Skeletal muscle tissue (tissue), 3 donors: ENCODE measurements at regions not wholly inside any gene's neighbourhood (a gene's known extent, or its start where the extent isn't known, plus 50 kb on each side); places are given as distances from the start of the nearest gene placed in this dataset.

Experiments
- H3K27ac ChIP-seq: one replicate; pipeline ENCODE4 v1.7.0; 2013; ENCODE audit warnings: mild to moderate bottlenecking, low read depth, low read length, inconsistent platforms
- H3K27me3 ChIP-seq, 3 donors: one replicate each; pipeline ENCODE4 v1.7.0; 2013; ENCODE audit warnings: low read length in 3 of 3; ENCODE audit not compliant: control insufficient read depth in 3 of 3, insufficient read depth in 3 of 3
- H3K36me3 ChIP-seq, 3 donors: one replicate each; pipeline ENCODE4 v1.7.0; 2013; ENCODE audit warnings: low read length in 3 of 3; ENCODE audit not compliant: control insufficient read depth in 3 of 3, insufficient read depth in 3 of 3
- H3K4me1 ChIP-seq, 3 donors: one replicate each; pipeline ENCODE4 v1.7.0; 2013; ENCODE audit warnings: low read length in 3 of 3, mild to moderate bottlenecking in 3 of 3; ENCODE audit not compliant: control insufficient read depth in 3 of 3, insufficient read depth in 3 of 3
- H3K4me3 ChIP-seq, 3 donors: one replicate each; pipeline ENCODE4 v1.7.0; 2013; ENCODE audit warnings: low read length in 3 of 3
- H3K9ac ChIP-seq, 3 donors: one replicate each; pipeline ENCODE4 v1.7.0; 2013; ENCODE audit warnings: low read length in 3 of 3, mild to moderate bottlenecking in 3 of 3, moderate library complexity in 2 of 3, low read depth in 1 of 3
- H3K9me3 ChIP-seq, 3 donors: one replicate each; pipeline ENCODE4 v1.7.0; 2013; ENCODE audit warnings: low read length in 3 of 3; ENCODE audit not compliant: control insufficient read depth in 3 of 3
- donor health status: Osteomylitis.

DNA sequence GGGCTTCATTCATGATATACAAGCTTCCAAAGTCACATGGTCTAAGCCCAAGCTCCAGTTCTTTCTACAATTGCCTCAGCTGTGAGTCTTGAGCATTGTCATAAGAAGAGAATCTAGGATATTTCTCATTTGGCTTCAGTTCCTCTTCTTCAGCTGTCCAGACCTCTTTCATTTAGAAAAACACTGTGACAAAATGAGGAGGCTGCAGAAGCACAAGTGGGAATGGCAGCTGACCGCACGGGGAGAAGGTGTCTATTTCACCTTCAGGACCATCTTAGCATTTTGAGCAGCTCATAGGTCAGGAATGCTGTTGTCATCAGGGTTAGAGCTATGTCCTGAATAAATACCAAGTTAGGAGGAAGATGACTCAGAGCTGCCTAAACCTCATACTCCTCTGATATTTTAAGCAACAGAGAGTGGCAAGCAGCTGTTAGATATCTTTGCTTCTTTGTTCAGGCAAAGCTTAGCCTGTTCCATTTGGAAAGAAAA lies 390.1 kb upstream of the CITED2 start:
- Histone ChIP-seq H3K4me1 (peaks cover 22 to 29% (median 22%) of the 10 kb centered on the region in 3 donors), H3K27me3 (no peaks in the 10 kb centered on the region), H3K27ac (peak overlapping the region; percentile 93), H3K4me3 (peak overlapping the region in 2 of 3 donors; percentile 22 to 44), H3K9ac (peak overlapping the region; percentile 1 to 55 (median 29)), H3K9me3 (no peaks in the 10 kb centered on the region), H3K36me3 (no peaks in the 10 kb centered on the region)

GRCh38 chr6:139763468-139764210 lies 389.2 kb upstream of the CITED2 start:
- no peaks in the 10 kb centered on the region for H3K27me3 ChIP-seq
- no peaks in the 10 kb centered on the region for H3K9me3 ChIP-seq
- H3K4me1 ChIP-seq, result peaks cover 22 to 29% (median 23%) of the 10 kb centered on the region in 3 donors
- peak overlapping the region; percentile 93 for H3K27ac ChIP-seq
- H3K36me3 ChIP-seq, result no peaks in the 10 kb centered on the region
- no peak overlapping the region for H3K4me3 ChIP-seq
- H3K9ac ChIP-seq, result no peak overlapping the region

GRCh38 chr6:139762587-139763031 lies 388.2 kb upstream of the CITED2 start:
- peaks cover 29 to 35% (median 31%) of the 10 kb centered on the region in 3 donors for H3K4me1 ChIP-seq

DNA sequence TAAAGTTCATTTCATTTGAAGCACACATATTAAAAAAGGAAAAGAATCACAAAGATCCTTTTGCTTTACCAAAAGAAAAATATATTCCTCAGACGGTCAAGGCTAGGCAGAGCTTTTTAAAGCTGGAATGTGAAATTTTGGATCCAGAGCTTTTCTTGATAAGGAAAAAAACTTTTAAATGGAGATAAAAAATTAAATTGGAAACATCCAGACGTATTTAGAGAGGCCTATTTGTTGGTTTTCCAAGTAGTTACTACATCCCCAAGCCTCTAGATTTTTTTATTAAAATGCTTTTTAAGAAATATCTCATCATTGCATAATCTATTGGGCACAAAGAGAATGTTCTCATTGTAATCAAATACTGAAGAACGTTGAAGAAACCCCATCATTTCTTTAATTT lies 385.7 kb upstream of the CITED2 start:
- Histone ChIP-seq H3K27me3 (no peaks in the 10 kb centered on the region), H3K9ac (no peak overlapping the region), H3K9me3 (no peaks in the 10 kb centered on the region), H3K36me3 (no peaks in the 10 kb centered on the region), H3K4me1 (peaks cover 38 to 43% (median 40%) of the 10 kb centered on the region in 3 donors), H3K4me3 (no peak overlapping the region), H3K27ac (no peak overlapping the region)

More at GRCh38 chr6:139762587-139763031, 388.2 kb upstream of the CITED2 start:
- H3K36me3 ChIP-seq, result no peaks in the 10 kb centered on the region
- H3K4me3 ChIP-seq, result no peak overlapping the region
- H3K27me3 ChIP-seq, result no peaks in the 10 kb centered on the region
- no peak overlapping the region for H3K9ac ChIP-seq
- peak overlapping the region; percentile 93 for H3K27ac ChIP-seq
- H3K9me3 ChIP-seq, result no peaks in the 10 kb centered on the region

GRCh38 chr6:139759086-139759485 lies 384.6 kb upstream of the CITED2 start:
- Histone ChIP-seq H3K36me3 (no peaks in the 10 kb centered on the region), H3K27me3 (no peaks in the 10 kb centered on the region), H3K27ac (no peak overlapping the region), H3K9me3 (no peaks in the 10 kb centered on the region), H3K9ac (peak overlapping the region in 1 of 3 donors; percentile 30), H3K4me3 (no peak overlapping the region), H3K4me1 (peaks cover 37 to 41% (median 40%) of the 10 kb centered on the region in 3 donors)

DNA sequence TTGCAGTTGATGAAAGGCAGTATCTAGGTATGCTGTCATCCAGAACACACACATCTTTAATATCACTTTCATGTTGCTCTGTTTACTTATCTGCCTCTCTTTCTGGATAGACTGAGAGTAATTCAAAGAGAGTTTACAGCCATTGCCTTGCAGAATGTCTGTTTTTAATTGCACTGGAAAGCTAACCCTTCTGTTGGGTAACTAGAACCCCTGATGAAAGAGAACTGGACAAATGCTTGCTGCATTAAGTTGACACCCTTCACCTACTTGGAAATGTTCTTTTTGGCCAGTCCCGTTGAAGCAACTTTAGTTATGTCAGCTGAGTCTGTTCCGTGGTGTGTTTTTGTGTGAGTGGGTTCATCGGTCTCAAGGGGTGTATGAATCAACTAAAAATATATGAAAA lies 383.8 kb upstream of the CITED2 start:
- H3K4me1 ChIP-seq, result peaks cover 33 to 44% (median 38%) of the 10 kb centered on the region in 3 donors
- H3K36me3 ChIP-seq, result no peaks in the 10 kb centered on the region
- no peak overlapping the region for H3K27ac ChIP-seq
- H3K27me3 ChIP-seq, result no peaks in the 10 kb centered on the region
- H3K9ac ChIP-seq, result no peak overlapping the region
- H3K9me3 ChIP-seq, result no peaks in the 10 kb centered on the region
- peak overlapping the region in 1 of 3 donors; percentile 30 for H3K4me3 ChIP-seq

DNA sequence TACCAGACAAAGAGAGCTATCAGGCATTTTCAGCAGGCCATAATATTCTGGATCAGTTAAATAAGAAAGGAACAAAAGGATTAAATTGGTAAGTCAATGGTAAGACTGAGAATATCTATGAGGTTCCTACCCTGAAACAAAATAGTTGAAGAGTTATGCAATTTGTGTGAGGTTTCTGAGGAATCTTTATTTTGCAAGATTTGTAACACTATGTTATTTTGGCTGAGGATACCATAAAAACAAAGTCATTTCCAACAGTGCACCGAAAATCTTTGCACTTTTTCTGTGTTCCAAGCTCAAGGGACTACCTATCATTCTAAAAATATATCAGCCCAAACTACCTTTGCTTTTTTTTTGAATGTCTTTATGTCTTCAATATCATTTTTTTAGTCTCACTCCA lies 383.3 kb upstream of the CITED2 start:
- Histone ChIP-seq H3K27me3 (no peaks in the 10 kb centered on the region), H3K4me3 (peak overlapping the region in 1 of 3 donors; percentile 30), H3K9me3 (no peaks in the 10 kb centered on the region), H3K27ac (no peak overlapping the region), H3K36me3 (no peaks in the 10 kb centered on the region), H3K4me1 (peaks cover 31 to 44% (median 36%) of the 10 kb centered on the region in 3 donors), H3K9ac (no peak overlapping the region)

GRCh38 chr6:139756381-139756780 lies 381.9 kb upstream of the CITED2 start:
- no peaks in the 10 kb centered on the region for H3K36me3 ChIP-seq
- no peak overlapping the region for H3K4me3 ChIP-seq
- H3K9ac ChIP-seq, result no peak overlapping the region
- H3K9me3 ChIP-seq, result no peaks in the 10 kb centered on the region
- H3K4me1 ChIP-seq, result peaks cover 24 to 39% (median 32%) of the 10 kb centered on the region in 3 donors
- no peaks in the 10 kb centered on the region for H3K27me3 ChIP-seq
- H3K27ac ChIP-seq, result no peak overlapping the region

- Histone ChIP-seq H3K9ac (peak overlapping the region in 2 of 3 donors; percentile 2 to 26), H3K4me1 (peaks cover 24 to 39% (median 32%) of the 10 kb centered on the region in 3 donors), H3K27me3 (no peaks in the 10 kb centered on the region), H3K36me3 (no peaks in the 10 kb centered on the region), H3K4me3 (peak overlapping the region in 2 of 3 donors; percentile 4 to 46), H3K9me3 (no peaks in the 10 kb centered on the region), H3K27ac (peak overlapping the region; percentile 41)
Observed at GRCh38 chr6:139754898-139755775, 380.7 kb upstream of the CITED2 start.
